ENCODE measurements at regions not wholly inside any gene's neighbourhood (a gene's known extent, or its start where the extent isn't known, plus 50 kb on each side); places are given as distances from the start of the nearest gene placed in this dataset.
A peak's percentile ranks its signal among the peaks of the same experiment; 100 is the strongest.

DNA sequence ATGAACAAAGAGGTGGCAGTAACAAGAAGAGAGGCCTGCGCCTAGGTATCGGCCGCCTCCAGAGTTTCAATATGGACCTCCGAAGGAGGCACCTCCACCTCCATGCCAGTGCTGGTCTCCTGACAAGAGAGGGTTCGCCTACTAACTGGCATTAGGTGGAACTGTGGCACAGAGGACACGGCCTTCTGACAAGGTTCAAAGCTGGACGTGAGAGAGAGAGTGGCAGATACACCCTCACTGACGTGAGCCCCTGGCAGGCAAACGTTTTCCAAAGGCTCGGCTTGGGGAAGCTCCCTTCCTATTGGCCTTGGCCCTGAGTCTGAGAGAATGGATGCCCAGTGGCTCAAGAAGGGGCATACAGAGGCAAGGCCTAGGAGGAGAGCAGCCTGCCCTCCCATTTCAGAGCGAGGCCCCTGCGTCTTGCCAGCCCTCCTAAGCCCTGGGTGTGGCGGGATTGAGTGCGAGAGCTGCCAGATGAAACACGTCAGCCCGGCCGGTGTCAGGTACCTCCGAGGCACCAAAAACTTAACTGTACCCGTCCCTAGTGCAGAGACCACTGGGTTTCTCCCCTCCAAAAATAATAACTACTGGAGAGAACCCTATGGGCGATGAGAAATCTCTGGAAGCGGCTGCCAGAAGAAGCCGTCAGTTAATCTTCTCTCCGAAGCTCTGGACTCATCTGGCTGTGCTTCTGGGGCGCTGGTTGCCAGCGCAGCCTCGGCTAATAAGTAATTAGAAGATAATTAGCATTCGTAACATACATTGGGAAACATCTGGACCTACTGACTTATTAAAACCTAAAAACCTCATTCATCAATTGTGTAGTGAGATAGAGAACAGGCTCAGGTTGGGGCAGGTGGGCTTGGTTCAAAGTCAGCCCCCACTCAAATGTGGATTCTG lies 283.6 kb downstream of the NPHP4 start:
- intact Hi-C loops (cut with micrococcal nuclease) = no loop called here
- Histone ChIP-seq H3K4me3 (replicated peaks in 1 of 3; ENCODE audit: low read depth in 2 of 3, low read length in 3 of 3) (no peak overlapping the region), H3K27me3 (ENCODE audit: control insufficient read depth in 2 of 2, insufficient read depth in 2 of 2, low read length in 2 of 2) (no peaks in the 10 kb centered on the region), H3K4me1 (ENCODE audit: control insufficient read depth in 1 of 2, insufficient read depth in 2 of 2, low read length in 2 of 2) (no peaks in the 10 kb centered on the region), H4K20me1 (ENCODE audit: insufficient read depth, low read length) (no peaks in the 10 kb centered on the region), H3K4me2 (replicated peaks; ENCODE audit: extremely low read depth, low read length, poor library complexity, severe bottlenecking) (no peak overlapping the region), H3K9me3 (replicated peaks in 1 of 2; ENCODE audit: control insufficient read depth in 1 of 2, insufficient read depth in 1 of 2, low read length in 2 of 2) (peaks cover 0 to 5% of the 10 kb centered on the region in 2 donors), H3K9ac (ENCODE audit: insufficient read depth, low read length, poor library complexity, severe bottlenecking) (no peak overlapping the region), H3K79me2 (ENCODE audit: insufficient read depth, low read length) (no peaks in the 10 kb centered on the region), H3K27ac (ENCODE audit: low read depth in 1 of 2, low read length in 2 of 2) (no peak overlapping the region), H2AFZ (ENCODE audit: insufficient read depth, low read depth, low read length, poor library complexity, severe bottlenecking) (no peak overlapping the region), H3K36me3 (replicated peaks in 1 of 2; ENCODE audit: control insufficient read depth in 1 of 2, insufficient read depth in 2 of 2, low read length in 2 of 2) (no peaks in the 10 kb centered on the region)
- Mint-ChIP-seq H3K27ac (no peak overlapping the region), H3K27me3 (ENCODE audit: low read depth in 3 of 3) (peaks cover 1 to 3% (median 1%) of the 10 kb centered on the region in 3 donors), H3K9me3 (peaks cover 1 to 14% (median 7%) of the 10 kb centered on the region in 7 donors), H3K4me1 (no peaks in the 10 kb centered on the region), H3K4me3 (no peak overlapping the region), H3K36me3 (no peaks in the 10 kb centered on the region)
- WGBS (ENCODE audit: insufficient coverage) = 95% methylated on average over 13 of the region's 27 CpGs
- DNase-seq = no peak
- TF ChIP-seq, protein P1, sequence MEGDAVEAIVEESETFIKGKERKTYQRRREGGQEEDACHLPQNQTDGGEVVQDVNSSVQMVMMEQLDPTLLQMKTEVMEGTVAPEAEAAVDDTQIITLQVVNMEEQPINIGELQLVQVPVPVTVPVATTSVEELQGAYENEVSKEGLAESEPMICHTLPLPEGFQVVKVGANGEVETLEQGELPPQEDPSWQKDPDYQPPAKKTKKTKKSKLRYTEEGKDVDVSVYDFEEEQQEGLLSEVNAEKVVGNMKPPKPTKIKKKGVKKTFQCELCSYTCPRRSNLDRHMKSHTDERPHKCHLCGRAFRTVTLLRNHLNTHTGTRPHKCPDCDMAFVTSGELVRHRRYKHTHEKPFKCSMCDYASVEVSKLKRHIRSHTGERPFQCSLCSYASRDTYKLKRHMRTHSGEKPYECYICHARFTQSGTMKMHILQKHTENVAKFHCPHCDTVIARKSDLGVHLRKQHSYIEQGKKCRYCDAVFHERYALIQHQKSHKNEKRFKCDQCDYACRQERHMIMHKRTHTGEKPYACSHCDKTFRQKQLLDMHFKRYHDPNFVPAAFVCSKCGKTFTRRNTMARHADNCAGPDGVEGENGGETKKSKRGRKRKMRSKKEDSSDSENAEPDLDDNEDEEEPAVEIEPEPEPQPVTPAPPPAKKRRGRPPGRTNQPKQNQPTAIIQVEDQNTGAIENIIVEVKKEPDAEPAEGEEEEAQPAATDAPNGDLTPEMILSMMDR (IDR thresholded peaks at IDR 0.05) = no peak

DNA sequence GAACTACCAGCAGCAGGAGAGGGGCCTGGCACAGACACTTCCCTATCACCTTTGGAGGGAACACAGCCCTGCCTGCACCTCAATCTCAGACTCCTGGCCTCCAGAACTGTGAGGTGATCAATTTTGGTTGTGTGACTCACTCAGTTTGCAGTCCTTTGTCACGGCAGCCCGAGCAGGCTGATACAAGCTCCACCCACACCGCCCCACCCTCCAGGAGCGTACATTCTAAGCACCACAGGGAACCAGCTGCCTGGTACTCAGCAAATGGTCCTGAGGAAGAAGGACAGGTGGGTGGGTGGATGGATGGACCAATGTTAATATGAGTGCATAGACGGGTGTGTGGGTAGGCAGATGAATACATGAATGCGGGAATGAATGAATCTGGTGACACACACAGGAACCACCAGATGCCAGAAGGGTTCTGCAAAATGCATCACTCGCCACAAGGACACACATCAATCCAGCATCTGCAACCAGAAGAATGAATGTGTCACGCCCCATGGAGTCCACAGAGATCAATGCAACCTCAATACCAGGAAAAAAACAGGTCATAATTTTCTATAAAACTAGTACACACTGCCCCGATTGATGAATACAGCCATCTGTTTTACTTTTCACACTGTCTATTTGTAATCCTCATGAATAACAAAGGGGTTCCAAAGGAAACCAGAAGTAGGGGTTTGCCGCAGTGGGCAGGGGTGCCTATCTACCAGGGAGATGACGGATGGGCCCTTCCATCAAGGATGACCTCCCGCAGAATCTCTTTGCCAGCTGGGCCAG lies 284.5 kb downstream of the NPHP4 start:
- TF ChIP-seq, protein P1 (IDR thresholded peaks at IDR 0.05) = no peak
- H3K4me3 ChIP-seq (replicated peaks in 1 of 3; ENCODE audit: low read depth in 2 of 3, low read length in 3 of 3) = no peak overlapping the region
- peaks cover 0 to under 1% of the 10 kb centered on the region in 2 donors for H3K9me3 ChIP-seq (replicated peaks in 1 of 2; ENCODE audit: control insufficient read depth in 1 of 2, insufficient read depth in 1 of 2, low read length in 2 of 2)
- no peak overlapping the region for H3K9ac ChIP-seq (ENCODE audit: insufficient read depth, low read length, poor library complexity, severe bottlenecking)
- WGBS (ENCODE audit: insufficient coverage) = 96% methylated on average over 4 of the region's 12 CpGs
- no peaks in the 10 kb centered on the region for H3K36me3 ChIP-seq (replicated peaks in 1 of 2; ENCODE audit: control insufficient read depth in 1 of 2, insufficient read depth in 2 of 2, low read length in 2 of 2)
- no peaks in the 10 kb centered on the region for H3K4me1 ChIP-seq (ENCODE audit: control insufficient read depth in 1 of 2, insufficient read depth in 2 of 2, low read length in 2 of 2)
- H3K27me3 Mint-ChIP-seq (ENCODE audit: low read depth in 3 of 3) = peaks cover 0 to 4% (median 4%) of the 10 kb centered on the region in 3 donors
- H4K20me1 ChIP-seq (ENCODE audit: insufficient read depth, low read length) = no peaks in the 10 kb centered on the region
- intact Hi-C loops (cut with micrococcal nuclease) = no loop called here
- H3K4me3 Mint-ChIP-seq = no peak overlapping the region
- DNase-seq = no peak
- no peaks in the 10 kb centered on the region for H3K27me3 ChIP-seq (ENCODE audit: control insufficient read depth in 2 of 2, insufficient read depth in 2 of 2, low read length in 2 of 2)
- H3K27ac Mint-ChIP-seq = peak overlapping the region in 1 of 7 donors; percentile 39
- H3K4me2 ChIP-seq (replicated peaks; ENCODE audit: extremely low read depth, low read length, poor library complexity, severe bottlenecking) = no peak overlapping the region
- no peak overlapping the region for H3K27ac ChIP-seq (ENCODE audit: low read depth in 1 of 2, low read length in 2 of 2)
- no peaks in the 10 kb centered on the region for H3K36me3 Mint-ChIP-seq
- no peaks in the 10 kb centered on the region for H3K4me1 Mint-ChIP-seq
- H3K9me3 Mint-ChIP-seq = peaks cover 0 to 14% (median 3%) of the 10 kb centered on the region in 7 donors
- no peaks in the 10 kb centered on the region for H3K79me2 ChIP-seq (ENCODE audit: insufficient read depth, low read length)
- no peak overlapping the region for H2AFZ ChIP-seq (ENCODE audit: insufficient read depth, low read depth, low read length, poor library complexity, severe bottlenecking)
